Loucy (cell line): ENCODE measurements at regions not wholly inside any gene's neighbourhood (a gene's known extent, or its start where the extent isn't known, plus 50 kb on each side); places are given as distances from the start of the nearest gene placed in this dataset.
A peak's percentile ranks its signal among the peaks of the same experiment; 100 is the strongest.
"Not testable (repeated sequence)": the region's sequence is repeated elsewhere in the genome, so short reads cannot be mapped to it uniquely, and the experiment has no call there.

Experiments used
- H2AFZ ChIP-seq: fragments of 200-600 bp; sonication (generic); 2 replicates; pipeline ENCODE4 v1.6.0; 2016; ENCODE audit warnings: antibody characterized with exemption, mild to moderate bottlenecking, low read length, moderate library complexity
- H3F3A ChIP-seq: fragments of 200-600 bp; 2 replicates; pipeline ENCODE4 v1.6.0; 2016; ENCODE audit warnings: antibody characterized with exemption, low read depth, mild to moderate bottlenecking
- H3K27me3 ChIP-seq: fragments of 200-600 bp; sonication (generic); 2 replicates; pipeline ENCODE4 v1.6.1; 2014; ENCODE audit warnings: low read length, mild to moderate bottlenecking; ENCODE audit not compliant: insufficient read depth, poor library complexity, severe bottlenecking
- H3K36me3 ChIP-seq: fragments of 200-600 bp; sonication (generic); 2 replicates; pipeline ENCODE4 v1.6.1; 2016; ENCODE audit warnings: low read length; ENCODE audit not compliant: insufficient read depth
- H3K4me1 ChIP-seq: fragments of 200-600 bp; sonication (generic); 2 replicates; pipeline ENCODE4 v1.5.1; 2014; ENCODE audit warnings: low read length, mild to moderate bottlenecking; ENCODE audit not compliant: insufficient read depth, poor library complexity, severe bottlenecking
- H3K4me2 ChIP-seq: fragments of 200-600 bp; sonication (generic); 2 replicates; pipeline ENCODE4 v1.6.0; 2014; ENCODE audit warnings: antibody characterized with exemption, low read length, low read depth, mild to moderate bottlenecking; ENCODE audit not compliant: poor library complexity, severe bottlenecking
- H3K4me3 ChIP-seq: fragments of 200-600 bp; sonication (generic); 2 replicates; pipeline ENCODE4 v1.5.1; 2014; ENCODE audit warnings: low read length, mild to moderate bottlenecking, mixed read lengths; ENCODE audit not compliant: poor library complexity, severe bottlenecking
- H3K79me2 ChIP-seq: fragments of 200-600 bp; sonication (generic); 2 replicates; pipeline ENCODE4 v1.6.1; 2014; ENCODE audit warnings: low read length; ENCODE audit not compliant: insufficient read depth
- H3K9ac ChIP-seq: fragments of 200-600 bp; sonication (generic); 2 replicates; pipeline ENCODE4 v1.6.0; 2014; ENCODE audit warnings: mild to moderate bottlenecking, low read depth, low read length, moderate library complexity; ENCODE audit not compliant: poor library complexity, severe bottlenecking
- H3K9me2 ChIP-seq: fragments of 200-600 bp; sonication (generic); replicated peaks from 2 replicates; pipeline ENCODE4 v1.6.1; 2016; ENCODE audit warnings: low read depth, low read length, mixed read lengths
- H3K9me3 ChIP-seq: fragments of 200-600 bp; sonication (generic); 2 replicates; pipeline ENCODE4 v1.6.1; 2014; ENCODE audit warnings: mild to moderate bottlenecking, antibody characterized with exemption, low read length, low read depth; ENCODE audit not compliant: insufficient read depth
- H4K20me1 ChIP-seq: fragments of 200-600 bp; sonication (generic); 2 replicates; pipeline ENCODE4 v1.6.0; 2014; ENCODE audit warnings: antibody characterized with exemption, low read length, mild to moderate bottlenecking; ENCODE audit not compliant: insufficient read depth, poor library complexity, severe bottlenecking
- EZH2phosphoT487 ChIP-seq: fragments of 200-600 bp; IDR thresholded peaks from 2 replicates; pipeline ENCODE4 v1.6.1; 2018; ENCODE audit warnings: antibody characterized with exemption, mild to moderate bottlenecking, moderate library complexity, borderline replicate concordance
- TF ChIP-seq, protein P1 (sequence below): fragments of 200-600 bp; sonication (generic); conservative IDR thresholded peaks from 2 replicates; pipeline ENCODE4 v1.5.1; 2014; ENCODE audit warnings: mild to moderate bottlenecking, antibody characterized with exemption, low read length

DNA sequence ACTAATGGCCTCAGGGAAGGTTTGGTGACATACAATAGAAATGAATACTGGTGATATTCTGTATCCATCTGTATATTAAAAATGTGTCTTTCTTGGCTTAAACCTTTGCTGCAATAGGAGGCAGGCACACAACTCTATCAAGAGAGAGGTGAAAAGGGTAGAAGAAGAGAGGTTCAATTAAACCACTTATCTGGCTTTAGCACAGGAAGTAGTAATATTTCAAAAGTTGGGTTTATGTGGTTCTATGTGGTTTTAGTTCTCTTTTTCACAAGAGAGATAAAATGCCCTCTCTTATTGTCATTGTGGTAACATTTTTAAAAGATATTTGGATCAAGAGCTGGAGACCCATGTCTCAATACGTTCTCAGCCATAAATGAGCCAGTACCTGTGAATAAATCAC lies 146.2 kb upstream of the FNDC3A start:
- H3F3A ChIP-seq: no peaks in the 10 kb centered on the region
- no peaks in the 10 kb centered on the region for H3K79me2 ChIP-seq
- peak overlapping the region; percentile 36 for H3K4me2 ChIP-seq
- TF ChIP-seq, protein P1, sequence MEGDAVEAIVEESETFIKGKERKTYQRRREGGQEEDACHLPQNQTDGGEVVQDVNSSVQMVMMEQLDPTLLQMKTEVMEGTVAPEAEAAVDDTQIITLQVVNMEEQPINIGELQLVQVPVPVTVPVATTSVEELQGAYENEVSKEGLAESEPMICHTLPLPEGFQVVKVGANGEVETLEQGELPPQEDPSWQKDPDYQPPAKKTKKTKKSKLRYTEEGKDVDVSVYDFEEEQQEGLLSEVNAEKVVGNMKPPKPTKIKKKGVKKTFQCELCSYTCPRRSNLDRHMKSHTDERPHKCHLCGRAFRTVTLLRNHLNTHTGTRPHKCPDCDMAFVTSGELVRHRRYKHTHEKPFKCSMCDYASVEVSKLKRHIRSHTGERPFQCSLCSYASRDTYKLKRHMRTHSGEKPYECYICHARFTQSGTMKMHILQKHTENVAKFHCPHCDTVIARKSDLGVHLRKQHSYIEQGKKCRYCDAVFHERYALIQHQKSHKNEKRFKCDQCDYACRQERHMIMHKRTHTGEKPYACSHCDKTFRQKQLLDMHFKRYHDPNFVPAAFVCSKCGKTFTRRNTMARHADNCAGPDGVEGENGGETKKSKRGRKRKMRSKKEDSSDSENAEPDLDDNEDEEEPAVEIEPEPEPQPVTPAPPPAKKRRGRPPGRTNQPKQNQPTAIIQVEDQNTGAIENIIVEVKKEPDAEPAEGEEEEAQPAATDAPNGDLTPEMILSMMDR: no peak
- no peaks in the 10 kb centered on the region for H3K9me3 ChIP-seq
- H3K9ac ChIP-seq: no peak overlapping the region
- peaks cover 11% of the 10 kb centered on the region for H3K4me1 ChIP-seq
- no peaks in the 10 kb centered on the region for H3K27me3 ChIP-seq
- no peak overlapping the region for H2AFZ ChIP-seq
- no peak overlapping the region for H3K4me3 ChIP-seq
- no peaks in the 10 kb centered on the region for H3K36me3 ChIP-seq
- H4K20me1 ChIP-seq: no peaks in the 10 kb centered on the region
- H3K9me2 ChIP-seq: no peaks in the 10 kb centered on the region

GRCh38 chr13:48831248-48831647 lies 144.5 kb upstream of the FNDC3A start:
- Histone ChIP-seq H3K9me2 (no peaks in the 10 kb centered on the region), H3K4me1 (peaks cover 11% of the 10 kb centered on the region), H4K20me1 (no peaks in the 10 kb centered on the region), H3K79me2 (no peaks in the 10 kb centered on the region), H3K4me3 (no peak overlapping the region), H3K9ac (no peak overlapping the region), H3K9me3 (no peaks in the 10 kb centered on the region), H2AFZ (no peak overlapping the region), H3F3A (no peaks in the 10 kb centered on the region), H3K4me2 (no peak overlapping the region), H3K36me3 (no peaks in the 10 kb centered on the region), H3K27me3 (no peaks in the 10 kb centered on the region)
- TF ChIP-seq, protein P1: no peak
- no peak for TF ChIP-seq EZH2phosphoT487

DNA sequence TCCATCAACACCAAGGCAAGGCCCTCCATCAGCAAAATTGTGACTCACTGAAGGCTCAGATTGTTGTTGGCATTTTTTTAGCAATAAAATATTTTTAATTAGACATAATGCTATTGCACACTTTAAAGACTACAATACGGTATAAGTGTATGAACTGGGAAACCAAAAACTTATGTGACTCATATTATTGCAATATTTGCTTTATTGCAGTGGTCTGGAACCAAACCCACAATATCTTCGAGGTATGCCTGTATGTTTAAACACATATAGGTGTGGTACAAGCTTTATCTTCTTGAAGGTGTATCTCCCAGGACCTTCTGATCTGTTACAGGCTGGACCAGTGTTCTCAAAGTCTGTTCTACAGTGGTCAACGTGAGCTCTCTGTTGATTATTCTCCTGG lies 142.3 kb upstream of the FNDC3A start:
- Histone ChIP-seq H3K4me2 (no peak overlapping the region), H3K4me1 (peaks cover 11% of the 10 kb centered on the region), H2AFZ (no peak overlapping the region), H3K9ac (no peak overlapping the region), H3F3A (no peaks in the 10 kb centered on the region), H3K9me3 (no peaks in the 10 kb centered on the region), H3K79me2 (no peaks in the 10 kb centered on the region), H3K27me3 (no peaks in the 10 kb centered on the region), H3K9me2 (no peaks in the 10 kb centered on the region), H4K20me1 (no peaks in the 10 kb centered on the region), H3K4me3 (no peak overlapping the region), H3K36me3 (no peaks in the 10 kb centered on the region)
- no peak for TF ChIP-seq EZH2phosphoT487
- TF ChIP-seq, protein P1: no peak

DNA sequence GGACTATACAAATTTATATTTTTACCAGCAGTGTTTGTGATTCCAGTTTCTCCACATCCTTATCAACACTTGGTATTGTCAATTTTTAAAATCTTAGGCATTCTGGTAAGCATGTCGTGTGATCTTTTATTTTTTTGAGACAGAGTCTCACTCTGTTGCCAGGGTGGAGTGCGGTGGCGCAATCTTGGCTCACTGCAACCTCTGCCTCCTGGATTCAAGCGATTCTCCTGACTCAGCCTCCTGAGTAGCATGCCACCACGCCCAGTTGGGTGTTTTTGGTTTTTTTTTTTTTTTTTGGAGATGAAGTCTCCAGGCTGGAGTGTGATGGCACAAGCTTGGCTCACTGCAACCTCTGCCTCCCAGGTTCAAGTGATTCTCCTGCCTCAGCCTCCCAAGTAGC lies 140.4 kb upstream of the FNDC3A start:
- not testable (repeated sequence) for H3K9me2 ChIP-seq, H3K9ac ChIP-seq, H3K27me3 ChIP-seq, H3K36me3 ChIP-seq, H3K4me2 ChIP-seq, H3K9me3 ChIP-seq, H2AFZ ChIP-seq, H3F3A ChIP-seq, H4K20me1 ChIP-seq, H3K4me1 ChIP-seq, H3K79me2 ChIP-seq, H3K4me3 ChIP-seq
